Astrocyte of the hippocampus (primary cell): ENCODE measurements at regions not wholly inside any gene's neighbourhood (a gene's known extent, or its start where the extent isn't known, plus 50 kb on each side); places are given as distances from the start of the nearest gene placed in this dataset.

ENCODE experiments used
- DNase-seq: peaks from one replicate; pipeline ENCODE4 v3.0.0; 2011; ENCODE audit warnings: low read depth, low spot score

GRCh38 chrX:57848857-57849256 lies 61.4 kb downstream of the ZXDA start:
- DNase-seq: no peak

GRCh38 chrX:57822818-57823217 lies 87.4 kb downstream of the ZXDA start:
- DNase-seq: no peak

DNA sequence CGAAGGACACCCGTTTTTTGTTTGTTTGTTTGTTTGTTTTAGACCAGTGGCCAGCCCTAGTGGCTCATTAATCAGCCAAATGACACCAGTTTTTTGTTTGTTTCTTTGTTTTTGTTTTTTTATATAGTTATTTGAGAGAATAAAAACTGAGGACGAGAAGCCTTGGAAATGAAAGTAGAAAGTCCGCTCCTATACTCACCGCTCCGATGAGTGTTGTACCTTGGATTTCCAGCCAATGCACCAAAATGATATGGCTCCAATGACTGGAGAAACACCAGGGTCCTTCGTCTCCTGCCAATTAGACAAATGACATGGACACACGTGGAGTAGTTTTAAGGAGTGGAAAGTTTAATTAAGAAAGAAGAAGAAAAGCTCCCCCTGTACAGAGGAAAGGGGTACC lies 87.9 kb downstream of the ZXDA start:
- no peak for DNase-seq

- peak; percentile 60 for DNase-seq
Observed at GRCh38 chrX:57821703-57822387, 88.4 kb downstream of the ZXDA start.

- peak; percentile 0 for DNase-seq
Observed at GRCh38 chrX:57817302-57817701, 93.0 kb downstream of the ZXDA start.

GRCh38 chrX:57772637-57773036 lies 92.6 kb upstream of the NLRP2B start:
- no peak for DNase-seq

DNA sequence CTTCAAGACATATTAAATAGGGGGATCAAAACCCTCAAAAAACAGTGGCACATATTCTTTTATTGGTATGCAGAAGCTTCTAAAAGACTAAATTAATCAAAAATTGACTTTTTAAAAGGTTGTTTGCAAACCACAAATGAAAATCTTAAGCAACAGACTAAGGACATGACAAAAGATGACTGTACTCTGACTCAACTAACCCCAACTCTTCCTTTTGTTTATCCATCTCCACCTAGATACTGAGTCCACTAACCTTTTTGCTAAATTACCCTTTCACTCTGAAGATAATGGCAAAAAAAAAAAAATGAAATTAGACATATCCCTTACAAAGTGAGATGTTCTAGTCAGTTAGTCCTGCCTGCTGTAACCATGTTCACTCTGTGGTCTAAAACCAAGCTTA lies 91.6 kb upstream of the NLRP2B start:
- no peak for DNase-seq

DNA sequence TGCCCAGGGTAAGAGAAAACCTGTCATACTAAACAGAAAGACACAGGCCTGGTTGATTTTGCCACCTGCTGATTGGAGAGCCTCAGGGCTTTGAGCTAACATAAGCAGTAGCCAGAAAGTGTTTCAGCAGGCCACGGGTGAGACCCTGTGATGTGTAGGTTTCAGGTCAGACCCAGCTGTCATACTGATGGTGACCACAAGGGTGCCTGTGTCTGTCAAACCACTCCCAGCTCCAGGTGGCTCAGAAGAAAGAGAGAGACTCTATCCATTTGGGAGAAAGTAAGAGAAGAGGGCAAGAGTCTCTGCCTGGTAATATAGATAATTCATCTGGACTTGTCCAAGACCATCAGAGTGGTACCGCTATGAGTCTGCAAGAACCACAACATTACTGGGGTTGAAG lies 72.8 kb upstream of the NLRP2B start:
- no peak for DNase-seq

GRCh38 chrX:57741107-57741506 lies 61.0 kb upstream of the NLRP2B start:
- no peak for DNase-seq

- DNase-seq: no peak
Observed at GRCh38 chrX:57737881-57738280, 57.8 kb upstream of the NLRP2B start.
